PC-9 (cell line): ENCODE measurements at regions not wholly inside any gene's neighbourhood (a gene's known extent, or its start where the extent isn't known, plus 50 kb on each side); places are given as distances from the start of the nearest gene placed in this dataset.

ENCODE experiments used
- CTCF ChIP-seq: fragments of 200-600 bp; sonication (generic); conservative IDR thresholded peaks from 2 replicates; pipeline ENCODE4 v1.6.1; 2017; ENCODE audit warnings: mixed run types, antibody characterized with exemption, mild to moderate bottlenecking, moderate library complexity
- EZH2 ChIP-seq: fragments of 200-600 bp; sonication (generic); IDR thresholded peaks from 2 replicates; pipeline ENCODE4 v1.8.0; 2017; ENCODE audit warnings: antibody characterized with exemption, low read depth

DNA sequence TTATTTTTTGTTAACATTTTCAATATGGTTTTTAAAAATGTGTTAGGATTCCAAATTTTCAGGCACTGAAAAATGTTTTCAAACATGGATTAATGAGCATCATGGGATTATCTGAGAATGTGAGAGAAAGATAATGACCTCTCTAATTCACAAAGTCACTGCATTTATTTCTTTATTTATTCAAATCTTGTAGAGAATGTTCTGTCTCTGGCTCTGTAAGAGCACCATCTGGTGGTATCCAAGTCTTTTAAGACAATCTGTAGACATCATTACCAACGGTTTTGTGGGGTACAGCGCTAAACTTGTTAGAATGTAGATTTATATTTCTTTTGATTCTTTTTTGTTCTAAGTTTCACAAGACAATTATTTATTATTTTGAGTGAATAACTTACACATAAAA lies 956.0 kb upstream of the NOVA1 start:
- TF ChIP-seq CTCF (peak; percentile 31; the same call in 1 of the 2 replicates), EZH2 (no peak)
